GM19351 (cell line): ENCODE measurements at regions not wholly inside any gene's neighbourhood (a gene's known extent, or its start where the extent isn't known, plus 50 kb on each side); places are given as distances from the start of the nearest gene placed in this dataset.
"Not testable (repeated sequence)": the region's sequence is repeated elsewhere in the genome, so short reads cannot be mapped to it uniquely, and the experiment has no call there.

Experiments
- ATAC-seq: cut with Tn5 transposase; IDR thresholded peaks from one replicate; pipeline ENCODE4 v1.9.1; 2021; ENCODE audit warnings: mild to moderate bottlenecking, moderate library complexity; ENCODE audit not compliant: unreplicated experiment

DNA sequence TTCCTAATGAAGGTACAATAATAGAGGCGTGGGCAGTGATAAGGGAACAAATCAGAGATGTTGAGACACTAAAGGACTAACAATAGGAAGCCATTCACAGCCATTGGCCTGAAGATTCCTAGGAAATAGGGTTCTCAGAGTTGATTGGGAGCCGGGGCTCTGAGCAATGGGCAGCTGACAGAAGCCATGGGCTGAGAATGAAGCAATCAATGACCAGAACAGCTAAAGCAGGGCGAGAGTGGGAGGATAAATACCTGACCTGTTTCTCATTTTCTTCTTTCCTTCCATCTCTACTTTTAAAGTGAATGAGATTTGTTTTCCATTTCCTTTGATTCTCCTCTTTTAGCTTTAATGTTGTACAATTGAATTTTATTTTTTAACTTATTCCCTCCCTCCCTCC lies 774.7 kb upstream of the ADGRL4 start:
- no peak for ATAC-seq

- ATAC-seq = peak; percentile 100
These were observed 771.1 kb upstream of the ADGRL4 start for GRCh38 chr1:79777481-79778219.

- no peak for ATAC-seq
These were observed 768.9 kb upstream of the ADGRL4 start for GRCh38 chr1:79775402-79775801.

GRCh38 chr1:79773385-79773784 lies 766.9 kb upstream of the ADGRL4 start:
- no peak for ATAC-seq

GRCh38 chr1:79762461-79762860 lies 755.9 kb upstream of the ADGRL4 start:
- ATAC-seq = no peak

- no peak for ATAC-seq
These were observed 754.0 kb upstream of the ADGRL4 start for GRCh38 chr1:79760531-79760930.

- no peak for ATAC-seq
These were observed 743.1 kb upstream of the ADGRL4 start for GRCh38 chr1:79749607-79750006.

GRCh38 chr1:79745929-79746328 lies 739.4 kb upstream of the ADGRL4 start:
- no peak for ATAC-seq

GRCh38 chr1:79744746-79745145 lies 738.2 kb upstream of the ADGRL4 start:
- no peak for ATAC-seq

DNA sequence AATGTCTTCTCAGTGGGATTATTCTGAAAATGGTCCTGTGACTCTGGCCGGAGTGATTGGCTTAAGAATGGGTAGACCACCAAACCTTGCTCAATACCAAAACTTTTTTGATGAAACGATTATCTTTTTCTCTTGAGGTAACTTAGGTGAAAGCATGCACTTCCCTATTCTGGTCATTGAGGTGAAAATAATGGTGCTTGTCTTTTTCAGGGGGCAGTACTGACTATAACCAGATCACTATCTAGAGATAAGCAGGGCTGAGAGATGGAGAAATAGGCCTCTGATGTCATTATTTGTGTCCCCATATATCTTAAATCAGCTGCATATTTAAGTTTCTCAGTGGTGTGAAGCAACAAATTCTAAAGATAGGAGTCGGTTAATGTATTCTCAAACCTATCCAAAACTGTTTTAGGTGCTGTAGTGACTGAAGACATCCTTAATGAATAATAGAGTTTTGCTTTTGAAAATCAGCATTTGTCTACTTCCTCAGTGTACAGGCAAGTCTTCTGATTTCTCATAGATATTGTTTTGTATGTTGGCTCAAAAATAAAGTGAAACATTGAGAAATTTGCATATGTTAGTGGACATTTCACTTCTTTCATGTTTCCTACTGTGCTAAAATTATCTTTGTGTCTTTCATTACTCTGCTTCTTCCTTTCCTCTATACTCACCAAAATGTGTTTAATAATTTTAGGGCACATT lies 735.3 kb upstream of the ADGRL4 start:
- peak; percentile 86 for ATAC-seq

- no peak for ATAC-seq
These were observed 731.6 kb upstream of the ADGRL4 start for GRCh38 chr1:79738101-79738500.

DNA sequence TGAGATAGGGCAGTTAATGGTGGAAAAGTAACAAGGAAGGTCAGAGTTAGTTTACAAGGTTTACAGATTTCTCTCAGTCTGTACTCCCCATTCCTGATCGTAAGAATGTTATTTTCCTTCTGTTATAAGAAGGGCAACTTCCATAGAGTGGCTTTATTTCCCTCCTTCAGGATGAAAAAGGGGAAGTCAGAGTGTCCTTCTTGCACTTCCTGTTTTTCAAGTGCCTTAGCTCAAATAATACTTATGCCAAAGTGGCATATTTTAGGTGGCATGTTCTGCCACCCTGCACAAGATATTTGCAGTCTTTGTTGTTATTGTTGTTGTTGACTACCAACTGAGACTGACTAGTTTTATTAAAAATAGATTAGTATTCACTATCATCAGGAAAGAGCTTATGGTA lies 730.7 kb upstream of the ADGRL4 start:
- ATAC-seq = no peak

DNA sequence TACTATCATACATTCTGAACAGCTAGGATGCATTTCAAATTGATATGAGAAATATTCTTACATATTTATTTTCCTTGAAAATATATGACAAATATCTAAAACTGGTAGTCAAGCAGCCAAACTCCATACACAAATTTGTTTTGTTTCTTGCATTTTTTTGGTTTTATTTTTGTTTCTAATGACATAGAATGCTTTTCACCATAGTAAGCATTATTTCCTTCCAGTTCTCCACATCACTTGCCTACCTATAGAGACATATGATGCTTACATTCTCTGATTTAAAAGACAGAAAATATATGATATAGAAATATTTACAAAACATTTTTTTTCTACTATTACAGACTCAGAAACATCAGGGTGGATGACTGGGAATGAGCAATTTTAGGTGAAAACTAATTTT lies 726.4 kb upstream of the ADGRL4 start:
- ATAC-seq = no peak

DNA sequence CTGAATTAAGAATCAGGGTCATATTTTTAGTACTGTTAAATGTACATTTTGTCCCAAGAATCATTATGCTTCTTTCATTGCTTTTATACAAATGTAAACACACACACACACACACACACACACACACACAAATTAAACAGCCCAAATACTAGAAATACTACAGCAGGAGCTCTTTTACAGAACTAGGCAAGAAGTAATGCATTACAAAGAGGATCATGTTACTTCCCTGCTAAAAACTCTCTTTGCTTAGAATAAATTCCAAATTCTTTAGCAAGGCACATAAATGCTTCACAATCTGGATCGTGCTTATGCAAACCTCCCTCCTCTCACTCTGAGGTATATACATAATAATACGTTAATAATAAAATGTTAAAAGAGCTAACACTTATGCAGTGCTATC lies 720.4 kb upstream of the ADGRL4 start:
- no peak for ATAC-seq

GRCh38 chr1:79726321-79726720 lies 719.8 kb upstream of the ADGRL4 start:
- no peak for ATAC-seq

DNA sequence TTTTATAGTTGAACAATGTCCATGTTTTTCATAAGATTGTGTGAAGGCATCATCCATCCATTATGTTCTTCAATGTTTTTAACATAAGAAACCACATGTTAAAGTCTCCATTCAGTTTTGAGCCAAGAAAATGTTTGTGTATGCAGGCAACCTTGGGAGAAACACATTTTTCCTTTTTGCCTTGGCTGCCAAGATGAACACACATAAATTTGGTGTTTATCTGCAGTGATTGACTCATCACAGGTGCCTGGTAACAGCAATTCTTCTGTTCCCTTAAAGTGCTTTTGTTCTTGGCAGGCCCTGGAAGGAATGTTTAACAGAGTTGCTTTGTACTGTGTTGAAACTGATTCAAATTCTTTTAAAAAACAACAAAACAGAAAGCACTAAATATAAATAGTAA lies 709.9 kb upstream of the ADGRL4 start:
- no peak for ATAC-seq

GRCh38 chr1:79714664-79715063 lies 708.1 kb upstream of the ADGRL4 start:
- ATAC-seq = no peak

DNA sequence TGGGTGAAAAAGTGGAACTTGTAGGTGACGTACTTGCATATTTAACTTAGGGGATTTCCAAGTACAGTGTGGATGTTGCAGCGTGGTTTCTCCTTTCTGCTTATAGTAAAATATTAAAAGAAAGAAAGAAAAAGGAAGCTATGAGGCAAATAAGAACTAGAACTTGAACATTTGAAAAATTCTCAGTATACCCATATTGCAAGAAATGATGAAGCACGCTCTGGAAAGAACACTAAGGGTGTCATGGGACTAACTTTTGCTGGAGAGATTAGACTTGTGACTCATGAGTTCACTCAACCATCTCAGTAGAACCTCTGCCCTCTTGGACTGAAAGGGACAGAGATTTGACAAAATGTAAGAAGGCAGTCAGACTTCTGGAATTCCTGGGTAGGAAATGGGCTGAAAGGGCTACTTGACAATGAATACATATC lies 704.5 kb upstream of the ADGRL4 start:
- ATAC-seq = peak; percentile 87

DNA sequence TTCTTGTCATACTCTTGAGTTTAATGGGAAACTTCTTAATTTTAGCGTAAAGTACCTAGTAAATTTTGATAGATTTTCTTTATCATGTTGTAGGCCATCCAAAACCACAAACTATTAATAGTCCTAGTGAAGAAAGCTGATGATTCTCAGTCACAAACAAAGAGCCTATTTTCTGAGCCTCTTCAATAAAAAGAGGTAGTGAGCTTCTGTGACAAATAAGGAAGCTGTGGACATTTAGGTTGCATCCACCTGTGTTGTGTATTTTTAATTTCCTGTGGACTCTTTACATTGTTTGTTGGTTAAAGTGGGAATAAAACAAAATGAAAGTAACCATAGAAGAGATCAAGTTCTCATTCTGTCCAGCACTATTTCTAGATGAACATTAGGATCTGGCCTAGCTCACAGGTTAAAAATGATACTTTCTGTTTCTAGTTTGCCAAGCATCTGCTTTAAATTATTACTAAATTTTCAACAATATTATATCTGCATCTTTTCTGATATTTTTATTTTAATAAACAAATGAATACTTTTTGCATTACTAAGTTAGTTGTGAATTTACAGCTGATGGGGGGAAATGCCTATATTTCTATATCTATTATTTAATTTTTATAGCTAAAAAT lies 702.2 kb upstream of the ADGRL4 start:
- ATAC-seq = peak; percentile 21

GRCh38 chr1:79705218-79705617 lies 698.7 kb upstream of the ADGRL4 start:
- ATAC-seq = no peak

DNA sequence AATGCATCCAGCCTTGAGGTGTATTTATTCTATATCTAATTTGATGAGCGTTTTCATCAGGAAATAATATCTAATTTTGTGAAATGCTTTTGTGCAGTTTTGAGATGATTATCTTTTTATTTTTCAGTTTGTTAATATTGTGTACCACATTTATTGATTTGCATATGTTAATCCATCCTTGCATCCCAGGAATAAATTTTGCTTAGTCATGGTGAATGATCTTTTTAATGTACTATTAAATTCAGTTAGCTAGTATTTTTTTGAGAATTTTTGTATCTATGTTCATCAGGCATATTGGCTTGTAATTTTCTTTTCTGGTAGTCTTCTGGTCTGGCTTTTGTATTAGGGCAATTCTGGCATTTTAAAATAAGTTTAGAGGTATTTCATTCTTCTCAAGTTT lies 697.5 kb upstream of the ADGRL4 start:
- ATAC-seq = no peak

GRCh38 chr1:79702336-79702999 lies 695.9 kb upstream of the ADGRL4 start:
- not testable (repeated sequence) for ATAC-seq
